ENCODE measurements at regions not wholly inside any gene's neighbourhood (a gene's known extent, or its start where the extent isn't known, plus 50 kb on each side); places are given as distances from the start of the nearest gene placed in this dataset.

DNA sequence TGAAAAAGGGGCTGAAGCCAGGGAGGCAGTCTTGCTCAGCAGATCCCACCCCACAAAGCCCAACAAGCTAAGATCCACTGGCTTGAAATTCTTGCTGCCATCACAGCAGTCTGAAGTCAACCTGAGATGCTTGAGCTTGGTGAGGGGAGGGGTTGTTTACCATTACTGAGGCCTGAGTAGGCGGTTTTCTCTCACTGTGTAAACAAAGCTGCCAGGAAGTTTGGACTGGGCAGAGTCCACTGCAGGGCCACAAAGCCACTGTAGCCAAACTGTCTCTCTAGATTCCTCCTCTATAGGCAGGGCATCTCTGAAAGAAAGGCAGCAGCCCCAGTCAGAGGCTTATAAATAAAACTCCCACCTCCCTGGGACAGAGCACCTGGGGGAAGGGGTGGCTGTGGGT, 746.1 kb upstream of the LRRC4C start:
- no TSS peak for BruUV-seq (replicated peaks)
- dilution Hi-C loops (cut with MboI; ENCODE audit: extremely low pct_ligation_motif_present, low sequenced_read_pairs) = no loop called here
- CTCF ChIA-PET = no interaction called here
- H3K4me1 ChIP-seq (ENCODE audit: control insufficient read depth, extremely low read depth, insufficient read depth, low read length) = no peaks in the 10 kb centered on the region
- H3K79me2 ChIP-seq (ENCODE audit: control insufficient read depth, insufficient read depth, low read length) = no peaks in the 10 kb centered on the region
- H4K20me1 ChIP-seq (replicated peaks; ENCODE audit: control insufficient read depth, extremely low read depth, insufficient read depth, low read length) = no peaks in the 10 kb centered on the region
- H3K9me3 ChIP-seq (replicated peaks; ENCODE audit: control insufficient read depth, insufficient read depth, low read length) = no peaks in the 10 kb centered on the region
- TF ChIP-seq, protein P1, sequence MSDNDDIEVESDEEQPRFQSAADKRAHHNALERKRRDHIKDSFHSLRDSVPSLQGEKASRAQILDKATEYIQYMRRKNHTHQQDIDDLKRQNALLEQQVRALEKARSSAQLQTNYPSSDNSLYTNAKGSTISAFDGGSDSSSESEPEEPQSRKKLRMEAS (IDR thresholded peaks at IDR 0.05; ENCODE audit: insufficient read depth, insufficient read length) = no peak
- no peak for TF ChIP-seq EZH2 (IDR thresholded peaks at IDR 0.05; ENCODE audit: borderline replicate concordance, low read depth, low read length, severe bottlenecking)
- TF ChIP-seq POLR2AphosphoS5 (IDR thresholded peaks at IDR 0.05; ENCODE audit: insufficient read depth, low read depth, low read length) = no peak
- no peak for TF ChIP-seq FOS (IDR thresholded peaks at IDR 0.05; ENCODE audit: borderline replicate concordance, insufficient read depth, low read length)
- no peak for TF ChIP-seq JUN (IDR thresholded peaks at IDR 0.05; ENCODE audit: borderline replicate concordance, insufficient read depth, insufficient read length, low read depth)
- no peak for TF ChIP-seq GATA2 (IDR thresholded peaks at IDR 0.05; ENCODE audit: insufficient read depth, insufficient read length, low read depth, low read length)
- TF ChIP-seq, protein P2, sequence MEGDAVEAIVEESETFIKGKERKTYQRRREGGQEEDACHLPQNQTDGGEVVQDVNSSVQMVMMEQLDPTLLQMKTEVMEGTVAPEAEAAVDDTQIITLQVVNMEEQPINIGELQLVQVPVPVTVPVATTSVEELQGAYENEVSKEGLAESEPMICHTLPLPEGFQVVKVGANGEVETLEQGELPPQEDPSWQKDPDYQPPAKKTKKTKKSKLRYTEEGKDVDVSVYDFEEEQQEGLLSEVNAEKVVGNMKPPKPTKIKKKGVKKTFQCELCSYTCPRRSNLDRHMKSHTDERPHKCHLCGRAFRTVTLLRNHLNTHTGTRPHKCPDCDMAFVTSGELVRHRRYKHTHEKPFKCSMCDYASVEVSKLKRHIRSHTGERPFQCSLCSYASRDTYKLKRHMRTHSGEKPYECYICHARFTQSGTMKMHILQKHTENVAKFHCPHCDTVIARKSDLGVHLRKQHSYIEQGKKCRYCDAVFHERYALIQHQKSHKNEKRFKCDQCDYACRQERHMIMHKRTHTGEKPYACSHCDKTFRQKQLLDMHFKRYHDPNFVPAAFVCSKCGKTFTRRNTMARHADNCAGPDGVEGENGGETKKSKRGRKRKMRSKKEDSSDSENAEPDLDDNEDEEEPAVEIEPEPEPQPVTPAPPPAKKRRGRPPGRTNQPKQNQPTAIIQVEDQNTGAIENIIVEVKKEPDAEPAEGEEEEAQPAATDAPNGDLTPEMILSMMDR (IDR thresholded peaks at IDR 0.05; ENCODE audit: extremely low read depth in 1 of 2, insufficient read depth in 1 of 2, low read depth in 1 of 2, low read length in 2 of 2) = no peak
- no peak for TF ChIP-seq POLR2A (IDR thresholded peaks at IDR 0.05; ENCODE audit: low read depth, low read length)
- TF ChIP-seq MYC (IDR thresholded peaks at IDR 0.05; ENCODE audit: low read depth, low read length) = no peak
- no peaks in the 10 kb centered on the region for H3K36me3 ChIP-seq (ENCODE audit: control insufficient read depth in 2 of 2, extremely low read depth in 1 of 2, insufficient read depth in 2 of 2, low read length in 2 of 2)
- POLR2A ChIA-PET = no interaction called here
- no peak overlapping the region for H3K27ac ChIP-seq (ENCODE audit: insufficient read depth, low read depth, low read length)
- DNase-seq (ENCODE audit: low read depth, low spot score) (no peak), FAIRE-seq (no peak)
- no peak overlapping the region for H3K4me2 ChIP-seq (ENCODE audit: insufficient read depth, low read length)
- no peaks in the 10 kb centered on the region for H3K27me3 ChIP-seq (ENCODE audit: control insufficient read depth in 2 of 2, insufficient read depth in 2 of 2, low read length in 2 of 2)
- H3K9me1 ChIP-seq (replicated peaks; ENCODE audit: control insufficient read depth, extremely low read depth, insufficient read depth, low read length) = no peaks in the 10 kb centered on the region
- H3K9ac ChIP-seq (replicated peaks; ENCODE audit: extremely low read depth, insufficient read depth, low read length) = no peak overlapping the region
- H2AFZ ChIP-seq (ENCODE audit: low read depth, low read length) = no peak overlapping the region
- no peak overlapping the region for H3K4me3 ChIP-seq (replicated peaks in 1 of 3; ENCODE audit: insufficient read depth in 1 of 3, low read depth in 1 of 3, low read length in 3 of 3)
- intact Hi-C loops (cut with micrococcal nuclease) = no loop called here

Data from endothelial cell of umbilical vein (primary cell).